Uterus (tissue), 3 donors: ENCODE measurements at regions not wholly inside any gene's neighbourhood (a gene's known extent, or its start where the extent isn't known, plus 50 kb on each side); places are given as distances from the start of the nearest gene placed in this dataset.

Source experiments
- DNase-seq, 2 donors: peaks; one replicate each; pipeline ENCODE4 v3.0.0-alpha.2; 2019 to 2020
- H3K27ac ChIP-seq, 2 donors: fragments of 200-600 bp; sonication (generic); 1 replicate in 1 of 2; 2 replicates in 1 of 2; pipeline ENCODE4 v1.5.1; 2016 to 2018
- H3K27me3 ChIP-seq, 2 donors: fragments of 200-600 bp; sonication (generic); one replicate each; pipeline ENCODE4 v1.5.1; 2018 to 2019; ENCODE audit warnings: control low read depth in 1 of 2
- H3K36me3 ChIP-seq, 2 donors: fragments of 200-600 bp; sonication (generic); one replicate each; pipeline ENCODE4 v1.5.1; 2019; ENCODE audit warnings: control low read depth in 1 of 2
- H3K4me1 ChIP-seq, 2 donors: fragments of 200-600 bp; sonication (generic); one replicate each; pipeline ENCODE4 v1.5.1; 2018 to 2019; ENCODE audit warnings: control low read depth in 1 of 2
- H3K4me3 ChIP-seq, 2 donors: fragments of 200-600 bp; sonication (generic); 1 replicate in 1 of 2; 2 replicates in 1 of 2; pipeline ENCODE4 v1.5.1; 2018 to 2019; ENCODE audit warnings: mild to moderate bottlenecking in 1 of 2
- H3K9me3 ChIP-seq, 2 donors: fragments of 200-600 bp; sonication (generic); one replicate each; pipeline ENCODE4 v1.5.1; 2019; ENCODE audit warnings: control low read depth in 1 of 2
- CTCF ChIP-seq, 4 experiments: fragments of 200-600 bp in 2 of 4; fragments of 450-650 bp in 2 of 4; sonication (generic) in 2 of 4; IDR thresholded peaks; one replicate each; pipeline ENCODE4 v1.5.1; 2016 to 2019; ENCODE audit warnings: antibody characterized with exemption in 4 of 4, mild to moderate bottlenecking in 2 of 4, moderate library complexity in 1 of 4
- POLR2A ChIP-seq, 2 donors: fragments of 450-650 bp; IDR thresholded peaks; one replicate each; pipeline ENCODE4 v1.6.1; 2016; ENCODE audit warnings: antibody characterized with exemption in 2 of 2, mild to moderate bottlenecking in 1 of 2, moderate library complexity in 1 of 2
- intact Hi-C: fragments of 100-400 bp; cut with DNase I; formaldehyde crosslinking; loops from one replicate; pipeline ENCODE4 v1.15.1; 2023; ENCODE audit warnings: low total_unique reads
- donor health status: DM: yes; HTN: yes; CAD: no.

- no peak for DNase-seq
- no peak overlapping the region for H3K4me3 ChIP-seq
- no peaks in the 10 kb centered on the region for H3K4me1 ChIP-seq
- intact Hi-C loops: no loop called here
- no peak overlapping the region for H3K27ac ChIP-seq
- TF ChIP-seq CTCF (IDR thresholded peaks at IDR 0.05) (no peak), POLR2A (IDR thresholded peaks at IDR 0.05) (no peak)
- H3K9me3 ChIP-seq: no peaks in the 10 kb centered on the region
- no peaks in the 10 kb centered on the region for H3K27me3 ChIP-seq
- no peaks in the 10 kb centered on the region for H3K36me3 ChIP-seq
Measured at GRCh38 chr22:48868554-48868953, 959.1 kb downstream of the BRD1 start.

GRCh38 chr22:48867891-48868290 is 959.8 kb downstream of the BRD1 start:
- no peak for TF ChIP-seq CTCF (IDR thresholded peaks at IDR 0.05)
- TF ChIP-seq POLR2A (IDR thresholded peaks at IDR 0.05): no peak
- Histone ChIP-seq H3K4me3 (no peak overlapping the region), H3K9me3 (no peaks in the 10 kb centered on the region), H3K36me3 (no peaks in the 10 kb centered on the region), H3K27me3 (no peaks in the 10 kb centered on the region), H3K27ac (no peak overlapping the region), H3K4me1 (no peaks in the 10 kb centered on the region)
- intact Hi-C loops: no loop called here
- no peak for DNase-seq

GRCh38 chr22:48866906-48867681 is 960.6 kb downstream of the BRD1 start:
- DNase-seq: no peak
- intact Hi-C loops: no loop called here
- H3K4me3 ChIP-seq: no peak overlapping the region
- no peak overlapping the region for H3K27ac ChIP-seq
- TF ChIP-seq POLR2A (IDR thresholded peaks at IDR 0.05) (no peak), CTCF (IDR thresholded peaks at IDR 0.05) (no peak)
- no peaks in the 10 kb centered on the region for H3K27me3 ChIP-seq
- H3K36me3 ChIP-seq: no peaks in the 10 kb centered on the region
- H3K4me1 ChIP-seq: no peaks in the 10 kb centered on the region
- H3K9me3 ChIP-seq: no peaks in the 10 kb centered on the region

GRCh38 chr22:48864748-48865147 is 962.9 kb downstream of the BRD1 start:
- Histone ChIP-seq H3K4me3 (no peak overlapping the region), H3K27ac (no peak overlapping the region), H3K4me1 (no peaks in the 10 kb centered on the region), H3K36me3 (no peaks in the 10 kb centered on the region), H3K9me3 (no peaks in the 10 kb centered on the region), H3K27me3 (no peaks in the 10 kb centered on the region)
- DNase-seq: no peak
- intact Hi-C loops: no loop called here
- TF ChIP-seq POLR2A (IDR thresholded peaks at IDR 0.05): no peak
- no peak for TF ChIP-seq CTCF (IDR thresholded peaks at IDR 0.05)

- H3K4me3 ChIP-seq: no peak overlapping the region
- TF ChIP-seq CTCF (IDR thresholded peaks at IDR 0.05) (no peak), POLR2A (IDR thresholded peaks at IDR 0.05) (no peak)
- no peaks in the 10 kb centered on the region for H3K4me1 ChIP-seq
- no peak overlapping the region for H3K27ac ChIP-seq
- no peaks in the 10 kb centered on the region for H3K36me3 ChIP-seq
- H3K27me3 ChIP-seq: no peaks in the 10 kb centered on the region
- no peak for DNase-seq
- intact Hi-C loops: no loop called here
- no peaks in the 10 kb centered on the region for H3K9me3 ChIP-seq
Measured at GRCh38 chr22:48863965-48864528, 963.6 kb downstream of the BRD1 start.
